Activated CD4-positive, alpha-beta T cell treated with anti-CD3 and anti-CD28 coated beads, Interleukin-2, amount 50 U/mL, for 1 hour (primary cell): ENCODE measurements at regions not wholly inside any gene's neighbourhood (a gene's known extent, or its start where the extent isn't known, plus 50 kb on each side); places are given as distances from the start of the nearest gene placed in this dataset.

Experiments
- DNase-seq: peaks from one replicate; pipeline ENCODE4 v3.0.0-alpha.2; 2020

DNA sequence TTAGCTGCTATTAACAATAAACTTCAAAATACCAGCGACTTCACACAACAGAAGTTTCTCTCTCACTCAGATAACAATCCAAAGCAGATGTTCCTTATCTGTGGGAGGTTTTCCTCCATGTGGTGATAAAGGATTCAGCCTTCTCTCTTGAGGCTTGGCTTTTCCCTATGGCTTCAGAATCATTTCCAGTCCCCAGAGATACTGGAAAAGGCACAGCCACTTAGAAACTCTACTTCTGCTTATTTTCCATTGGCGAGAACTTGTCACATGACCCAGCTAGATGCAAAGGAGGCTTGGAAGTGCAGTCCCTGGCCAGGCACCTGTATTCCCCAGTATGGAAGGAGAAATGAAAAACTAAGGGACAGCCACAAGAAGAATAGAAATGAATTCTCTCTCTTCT lies 344.8 kb downstream of the MTX2 start:
- no peak for DNase-seq

GRCh38 chr2:176614930-176615329 lies 345.7 kb downstream of the MTX2 start:
- DNase-seq: no peak

DNA sequence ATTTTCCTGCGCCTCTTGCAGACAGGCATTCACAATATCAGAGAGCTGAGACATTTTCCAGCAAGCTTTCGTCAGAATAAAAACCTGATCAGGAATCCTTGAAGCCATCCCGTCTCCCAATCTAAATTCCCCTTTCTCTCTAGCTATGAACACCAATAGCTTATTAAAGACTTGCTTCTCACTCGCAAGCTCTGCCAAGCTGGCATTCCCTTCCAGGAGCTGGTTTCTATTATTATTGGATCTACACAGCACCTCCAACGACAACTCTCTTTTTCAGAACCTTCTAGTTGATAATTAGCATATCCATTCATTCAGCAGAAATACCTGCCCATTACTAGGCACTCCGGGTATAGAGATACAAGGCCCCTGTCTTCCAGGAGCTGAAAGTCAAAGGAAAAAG lies 350.3 kb downstream of the MTX2 start:
- DNase-seq: no peak

DNA sequence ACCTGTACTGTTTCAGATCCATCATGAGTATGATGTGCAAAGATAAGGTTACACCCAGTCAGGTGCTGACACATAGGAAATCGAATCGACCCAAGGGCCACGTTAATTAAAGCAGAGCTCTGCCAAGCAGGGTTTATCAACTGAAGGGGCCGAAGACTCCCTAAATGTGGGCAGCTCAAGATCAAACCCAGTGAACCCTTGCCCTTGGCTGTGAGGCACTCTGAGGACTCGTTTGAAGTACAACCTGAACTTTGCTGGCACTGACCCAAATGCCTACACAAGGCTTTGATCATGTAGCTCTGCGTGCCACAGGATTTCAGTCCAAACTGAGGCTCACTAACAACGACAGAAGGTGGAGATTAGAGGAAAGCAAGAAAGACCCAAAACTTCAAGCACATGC lies 352.1 kb downstream of the MTX2 start:
- no peak for DNase-seq

GRCh38 chr2:176622792-176623191 lies 353.6 kb downstream of the MTX2 start:
- no peak for DNase-seq

DNA sequence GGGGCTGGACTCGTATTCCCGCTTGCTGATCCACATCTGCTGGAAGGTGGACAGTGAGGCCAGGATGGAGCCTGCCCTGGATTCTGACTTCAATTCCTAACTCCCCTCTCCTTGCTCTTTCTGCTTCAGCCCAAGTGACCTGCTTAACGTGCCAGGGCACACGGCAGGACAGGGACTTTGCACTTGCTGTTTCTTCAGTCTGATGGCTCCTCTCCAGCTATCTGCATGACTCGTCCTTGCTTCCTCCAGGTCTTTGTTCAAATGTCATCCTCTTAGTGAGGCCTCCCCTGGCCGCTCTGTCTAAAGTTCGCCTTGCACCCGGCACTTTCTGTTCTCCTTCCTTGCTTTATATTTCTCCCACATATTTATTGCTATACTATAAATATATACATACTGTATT lies 357.6 kb downstream of the MTX2 start:
- no peak for DNase-seq

DNA sequence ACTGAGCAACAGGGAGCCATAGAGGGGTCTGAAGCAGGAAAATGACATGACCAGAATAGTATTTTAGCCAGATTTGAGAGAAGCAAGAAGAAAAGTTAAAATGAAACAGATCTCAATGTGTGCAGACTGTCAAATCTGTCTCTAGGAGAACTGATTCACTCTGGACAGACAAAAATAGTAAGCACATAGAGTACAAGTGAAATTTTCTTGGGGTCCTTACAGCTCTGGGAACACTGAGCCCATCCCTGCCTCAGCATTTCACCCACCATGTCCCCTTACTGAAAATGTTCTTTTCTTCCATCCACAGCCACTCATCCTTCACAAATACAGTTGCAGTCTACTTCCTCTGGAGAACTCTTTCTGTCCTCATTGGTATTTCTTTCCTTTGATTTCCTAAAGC lies 359.2 kb downstream of the MTX2 start:
- DNase-seq: no peak

DNA sequence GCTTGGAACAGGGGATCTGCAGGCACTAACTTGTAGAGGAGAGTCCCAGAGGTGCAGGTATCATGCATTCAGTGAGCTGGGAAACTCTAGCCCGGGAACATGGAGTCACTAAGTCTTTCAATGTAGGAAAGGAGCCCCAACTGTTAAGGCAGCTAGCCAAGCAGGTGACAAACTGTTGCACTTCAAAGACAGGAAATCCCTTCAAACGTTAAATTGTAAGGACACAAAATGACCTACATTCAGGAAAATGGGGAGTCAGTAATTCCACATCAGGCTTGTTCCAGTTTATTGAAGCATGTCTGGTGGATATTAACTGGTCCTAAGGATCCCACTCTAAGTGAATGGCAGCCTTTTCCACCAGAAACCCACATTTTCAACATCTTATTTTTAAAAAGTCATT lies 364.5 kb downstream of the MTX2 start:
- no peak for DNase-seq

DNA sequence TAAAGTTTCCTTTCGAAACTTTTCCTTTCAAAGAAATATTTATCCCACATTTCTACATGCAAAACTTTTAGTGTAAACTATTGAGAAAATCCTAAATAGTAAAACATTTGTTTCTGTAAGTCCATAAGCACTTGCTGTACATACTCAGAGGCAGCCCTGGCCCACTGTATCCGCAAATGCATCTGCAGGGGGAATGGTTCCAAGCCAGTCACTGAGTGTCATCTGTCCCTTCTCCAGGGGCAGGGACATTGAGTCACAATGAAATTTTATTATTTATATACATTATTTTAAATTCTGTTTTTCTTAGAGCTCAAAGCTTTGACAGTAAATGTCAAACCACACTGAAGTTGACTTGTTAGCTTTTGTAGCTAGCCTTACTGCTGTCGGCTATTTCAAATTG lies 367.2 kb downstream of the MTX2 start:
- no peak for DNase-seq

DNA sequence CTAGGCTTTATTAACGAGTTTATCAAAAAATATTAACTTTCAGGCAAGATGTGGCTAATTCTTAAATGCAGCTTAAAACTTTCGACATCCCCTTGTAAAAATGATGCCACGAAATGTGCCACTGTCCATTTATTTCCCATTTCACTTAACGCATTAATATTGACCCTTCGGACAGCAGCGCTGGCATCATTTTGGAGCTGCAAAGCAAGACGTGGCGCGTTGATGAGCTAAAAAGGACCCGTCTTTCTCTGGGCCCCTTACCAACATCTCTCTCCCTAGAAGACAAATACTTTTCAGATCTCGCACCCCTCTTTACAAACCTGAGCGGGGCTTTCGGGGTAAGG lies 367.9 kb downstream of the MTX2 start:
- DNase-seq: no peak

DNA sequence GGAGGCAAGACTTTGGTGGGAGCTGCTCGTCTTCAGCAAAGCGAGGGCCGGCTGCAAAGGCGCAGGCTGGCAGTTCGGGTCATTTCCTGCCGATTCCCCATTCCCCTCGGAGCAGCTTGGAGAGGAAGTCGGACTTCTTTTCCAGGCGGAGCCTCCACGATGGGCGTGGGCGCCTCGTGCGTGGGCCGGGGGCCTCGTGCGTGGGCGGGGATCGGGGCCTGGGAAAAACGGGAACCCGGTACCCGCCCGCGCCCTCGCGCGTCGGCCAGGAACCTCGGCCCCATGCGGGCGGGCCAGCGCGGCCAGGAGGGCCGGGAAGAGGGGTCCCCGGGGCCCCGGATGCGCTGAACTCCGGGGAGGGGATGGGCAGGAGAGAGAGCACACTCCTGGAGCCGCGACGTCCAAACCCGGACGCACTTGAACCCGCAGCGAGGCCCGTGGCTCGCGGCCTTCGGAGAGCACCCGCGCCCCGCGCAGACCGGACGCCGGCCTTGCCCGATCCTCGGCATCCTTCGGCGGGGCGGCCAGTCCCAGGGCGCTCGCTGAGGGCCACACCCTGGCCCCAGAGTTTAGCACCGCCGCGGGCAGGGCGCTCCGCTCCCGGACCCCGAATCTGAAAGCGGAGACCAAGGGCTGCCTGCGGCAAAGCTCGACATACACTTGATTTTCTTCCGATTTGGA lies 368.4 kb downstream of the MTX2 start:
- no peak for DNase-seq

DNA sequence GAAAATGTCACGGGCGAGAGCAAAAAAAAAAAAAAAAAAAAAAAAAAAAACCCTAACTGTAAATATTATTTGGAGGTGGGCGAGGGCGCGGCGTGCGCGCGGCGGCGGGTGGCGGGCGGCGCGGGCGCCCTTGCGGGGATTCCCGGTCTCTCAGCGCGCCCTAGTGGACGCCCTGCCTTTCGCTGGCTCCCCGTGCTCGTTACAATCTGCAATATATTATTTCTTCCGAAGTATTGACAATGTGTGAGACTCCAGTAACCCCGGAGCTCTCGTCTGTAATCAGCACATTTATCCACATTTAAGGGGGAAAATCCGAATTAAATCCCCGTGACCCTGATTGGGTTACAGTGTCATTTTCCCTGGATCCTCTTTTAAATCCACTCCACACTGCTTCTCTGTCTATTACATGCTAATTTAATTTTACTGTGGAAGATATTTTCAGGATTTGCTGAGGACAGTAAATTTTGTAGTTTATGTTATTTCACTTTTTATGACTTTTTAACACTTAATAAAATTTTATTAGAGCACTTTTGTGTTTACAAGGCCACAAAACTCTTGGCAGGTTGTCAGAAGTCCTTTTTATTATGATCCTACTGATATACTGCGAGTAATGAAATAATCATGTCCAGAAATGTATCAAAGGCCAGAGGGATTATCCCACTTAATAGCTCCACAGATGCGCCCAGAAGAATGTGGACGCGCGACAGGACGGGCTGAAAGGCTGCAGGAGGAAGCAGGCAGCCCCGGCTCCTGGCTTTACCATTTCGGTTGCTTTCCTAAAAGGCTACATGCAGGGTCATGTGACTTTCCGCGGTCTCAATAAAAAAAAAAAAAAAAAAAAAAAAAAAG lies 369.1 kb downstream of the MTX2 start:
- DNase-seq: peak; percentile 55

DNA sequence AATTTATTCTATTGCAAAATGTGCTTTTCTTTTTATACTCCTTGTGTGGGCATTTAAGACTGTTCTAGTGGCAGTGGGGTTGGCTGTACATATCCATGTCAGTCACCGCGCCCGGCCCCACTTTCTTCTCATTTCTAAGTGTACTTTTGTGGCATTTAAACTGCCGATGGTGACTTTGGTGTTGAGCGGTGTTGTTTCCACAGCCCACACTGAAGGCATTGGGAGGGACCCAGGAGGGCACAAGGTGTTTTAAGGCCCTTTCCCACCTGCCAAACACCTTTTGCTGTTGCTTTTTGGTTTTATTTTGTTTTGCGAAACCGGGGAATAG lies 369.7 kb downstream of the MTX2 start:
- no peak for DNase-seq

GRCh38 chr2:176639671-176640070 lies 370.4 kb downstream of the MTX2 start:
- no peak for DNase-seq

- no peak for DNase-seq
Measured at GRCh38 chr2:176641436-176641835, 372.2 kb downstream of the MTX2 start.

- DNase-seq: no peak
Measured at GRCh38 chr2:176642074-176642473, 372.8 kb downstream of the MTX2 start.

DNA sequence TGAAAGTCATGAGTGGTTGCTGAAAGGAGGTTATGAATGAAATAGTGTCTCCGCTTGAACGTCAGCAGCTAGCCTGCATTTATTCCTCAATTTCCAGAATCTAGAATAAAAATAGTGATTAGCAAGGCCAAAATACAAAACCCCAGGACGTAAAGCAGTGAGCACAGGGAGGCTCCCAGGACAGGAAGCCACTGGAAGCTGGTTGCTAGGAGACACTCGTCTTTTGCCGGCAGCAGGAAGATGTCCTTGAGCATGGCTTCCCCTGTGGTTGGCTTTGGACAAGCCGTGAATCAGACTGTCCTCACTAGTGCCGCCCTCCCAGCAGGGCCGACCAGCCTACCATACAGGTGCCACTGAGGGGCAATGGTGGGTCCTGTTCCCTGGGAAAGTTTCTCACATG lies 374.4 kb downstream of the MTX2 start:
- DNase-seq: no peak

- DNase-seq: no peak
Measured at GRCh38 chr2:176645494-176645893, 376.3 kb downstream of the MTX2 start.

DNA sequence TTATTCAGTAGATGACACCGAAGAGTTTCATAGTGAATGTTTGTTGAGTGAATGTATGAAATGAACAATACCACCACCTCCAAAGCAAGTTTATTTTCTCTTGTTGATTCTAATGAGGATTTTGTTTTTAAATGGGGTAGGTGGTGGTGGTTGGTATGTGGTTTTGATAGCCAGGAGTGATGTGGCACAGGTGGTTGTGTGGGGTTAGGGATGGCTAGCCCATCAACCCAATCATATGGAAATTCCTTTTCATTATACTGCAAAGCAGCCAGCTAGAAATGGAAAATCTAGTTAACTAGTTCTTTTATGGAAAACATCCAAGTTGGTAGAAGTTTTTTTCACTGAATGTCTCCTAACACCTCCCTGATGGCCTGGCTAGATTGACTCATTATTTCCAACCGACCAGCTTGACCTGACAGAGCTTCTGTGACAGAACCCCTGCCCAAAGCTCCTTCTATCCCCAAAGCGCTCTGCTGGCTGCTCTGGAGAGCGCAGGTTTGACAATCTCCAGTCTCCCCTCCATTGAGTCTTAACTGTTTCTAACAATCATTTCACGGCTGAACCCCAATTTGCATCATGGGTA lies 376.9 kb downstream of the MTX2 start:
- DNase-seq: no peak

DNA sequence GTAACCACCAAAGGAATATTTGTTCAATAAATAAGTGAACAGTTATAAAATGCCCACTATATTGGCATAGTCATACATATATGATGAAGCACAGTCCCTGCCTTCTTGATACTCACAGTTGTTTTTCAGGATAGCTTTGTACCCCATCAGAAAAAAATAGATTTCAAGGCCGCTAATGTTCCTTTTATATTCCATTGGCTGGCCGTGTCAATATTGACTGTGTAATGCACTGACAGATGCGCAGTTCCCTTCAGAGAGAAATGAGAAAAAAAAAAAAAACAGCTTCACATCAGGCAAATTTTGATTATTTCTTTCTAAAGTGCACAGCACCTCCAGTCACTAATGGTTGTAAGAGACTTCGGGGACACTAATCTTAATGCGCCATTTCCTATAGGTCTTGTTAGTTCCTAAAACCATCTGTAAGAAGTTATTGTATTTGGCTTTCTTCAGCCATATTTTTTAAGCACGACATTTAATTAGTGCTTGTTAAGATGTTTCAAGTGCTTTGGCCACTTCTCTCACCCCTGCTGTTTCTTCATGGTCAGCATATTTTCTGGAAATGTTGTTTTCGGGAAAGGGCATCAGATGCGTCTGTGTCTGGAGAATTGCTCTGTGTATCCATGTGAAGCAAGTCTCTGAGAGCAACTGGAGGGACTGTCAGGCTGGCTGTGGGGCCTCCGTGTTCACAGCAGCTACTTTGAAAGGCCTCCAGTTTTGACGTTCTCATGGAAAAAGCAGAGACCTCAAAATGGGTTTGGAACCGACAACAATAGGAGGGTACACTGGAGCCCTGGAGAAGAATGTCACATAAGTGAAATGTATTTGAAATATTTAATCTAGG lies 378.3 kb downstream of the MTX2 start:
- DNase-seq: no peak

- no peak for DNase-seq
Measured at GRCh38 chr2:176648700-176649297, 379.6 kb downstream of the MTX2 start.

DNA sequence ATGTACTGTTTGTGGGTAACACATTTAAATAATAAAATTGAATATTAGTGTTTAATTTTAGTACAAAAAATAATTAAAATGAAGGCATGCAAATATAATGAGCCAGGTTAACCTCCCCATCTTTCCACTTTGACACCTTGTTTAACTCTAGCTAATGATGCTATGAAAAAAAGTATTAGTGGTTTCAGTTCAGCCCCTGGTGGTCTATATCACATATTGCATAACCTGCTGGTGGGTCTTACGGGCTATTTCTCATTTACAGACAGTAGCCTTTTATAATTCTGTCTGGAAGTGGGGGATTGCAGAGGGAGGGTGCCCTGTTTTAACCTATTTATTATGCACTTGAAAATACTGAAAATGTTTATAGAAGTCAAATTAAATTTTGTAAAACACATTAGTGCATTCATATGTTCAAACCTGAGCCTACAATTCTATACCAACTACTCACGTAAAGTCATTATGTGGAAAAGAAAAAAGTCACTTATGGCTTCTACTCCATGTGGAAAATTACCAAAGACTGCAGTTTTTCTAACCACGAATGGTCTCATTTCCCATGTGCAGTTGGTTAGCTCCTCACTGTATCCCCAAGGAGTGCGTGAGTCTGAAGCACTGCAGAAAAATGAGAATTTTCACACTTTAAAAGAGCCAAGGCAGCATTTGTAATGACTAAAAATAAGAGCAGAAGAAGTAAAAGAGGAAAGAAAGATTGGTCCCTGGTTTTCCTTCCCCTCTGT lies 381.0 kb downstream of the MTX2 start:
- DNase-seq: no peak
